Subcutaneous abdominal adipose tissue (tissue), 5 donors: ENCODE measurements at regions not wholly inside any gene's neighbourhood (a gene's known extent, or its start where the extent isn't known, plus 50 kb on each side); places are given as distances from the start of the nearest gene placed in this dataset.
"Not testable (repeated sequence)": the region's sequence is repeated elsewhere in the genome, so short reads cannot be mapped to it uniquely, and the experiment has no call there.

ENCODE experiments used
- H3K27ac ChIP-seq: one replicate; pipeline ENCODE4 v1.7.0; 2013; ENCODE audit warnings: low read depth, mild to moderate bottlenecking, inconsistent platforms, low read length, moderate library complexity
- H3K27me3 ChIP-seq, 5 donors: one replicate each; pipeline ENCODE4 v1.7.0; 2013; ENCODE audit warnings: low read length in 5 of 5, inconsistent platforms in 1 of 5; ENCODE audit not compliant: control insufficient read depth in 5 of 5, insufficient read depth in 4 of 5
- H3K36me3 ChIP-seq, 5 donors: one replicate each; pipeline ENCODE4 v1.7.0; 2013; ENCODE audit warnings: low read length in 5 of 5; ENCODE audit not compliant: control insufficient read depth in 5 of 5, insufficient read depth in 5 of 5
- H3K4me1 ChIP-seq, 5 donors: one replicate each; pipeline ENCODE4 v1.7.0; 2013; ENCODE audit warnings: low read length in 5 of 5, mild to moderate bottlenecking in 3 of 5, moderate library complexity in 1 of 5; ENCODE audit not compliant: control insufficient read depth in 5 of 5, insufficient read depth in 5 of 5
- H3K4me3 ChIP-seq, 5 donors: one replicate each; pipeline ENCODE4 v1.7.0; 2013; ENCODE audit warnings: low read length in 5 of 5, low read depth in 1 of 5
- H3K9ac ChIP-seq, 5 donors: one replicate each; pipeline ENCODE4 v1.7.0; 2013; ENCODE audit warnings: low read length in 5 of 5, mild to moderate bottlenecking in 4 of 5, moderate library complexity in 3 of 5
- H3K9me3 ChIP-seq, 5 donors: one replicate each; pipeline ENCODE4 v1.7.0; 2013; ENCODE audit warnings: low read length in 5 of 5; ENCODE audit not compliant: control insufficient read depth in 5 of 5
- donor health status: healthy.
- donor health status: healthy.
- donor health status: healthy.
- donor health status: healthy.
- donor health status: healthy.

DNA sequence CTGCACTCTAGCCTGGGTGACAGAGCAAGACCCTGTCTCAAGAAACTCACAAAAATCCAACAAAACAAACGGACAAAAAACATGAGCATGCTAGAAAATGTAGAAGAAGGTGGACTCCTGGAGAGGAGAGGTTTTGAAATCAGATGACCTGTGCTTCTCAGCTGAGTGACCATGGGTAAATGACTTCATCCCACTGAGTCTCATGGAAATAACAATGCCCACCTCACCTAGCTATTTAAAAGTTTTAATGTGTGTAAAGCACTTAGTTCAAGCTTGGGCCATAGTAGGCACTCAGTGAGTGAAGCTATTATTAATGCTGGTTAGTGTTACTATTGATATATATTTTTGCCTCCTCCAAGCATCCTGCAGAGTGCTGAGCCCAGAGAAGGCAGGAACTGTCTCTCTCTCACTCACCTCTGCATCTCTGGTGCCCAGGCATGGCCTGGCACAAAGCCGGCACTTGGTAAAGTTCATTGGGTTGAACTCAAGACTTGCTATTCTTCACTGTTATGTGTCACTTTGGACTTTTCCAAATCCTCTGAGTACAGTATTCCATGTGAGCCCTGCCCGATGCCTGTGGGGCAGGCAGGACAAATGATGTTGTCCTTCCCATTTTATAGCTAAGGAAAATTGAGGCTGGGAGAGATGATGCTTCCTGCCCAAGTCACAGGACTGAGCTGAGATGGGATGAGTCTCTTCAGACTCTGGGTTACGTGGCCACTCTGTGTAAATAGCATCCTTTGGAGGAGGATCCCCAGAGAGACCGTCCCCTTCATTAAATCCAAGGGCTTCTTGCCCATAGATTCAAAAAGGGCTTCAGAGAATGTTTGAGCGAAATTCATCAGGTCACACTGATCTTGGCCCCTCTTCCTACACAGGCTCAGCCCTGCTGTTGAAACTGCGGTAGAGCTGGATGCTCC is 81.4 kb upstream of the EMX2 start:
- Histone ChIP-seq H3K27ac (peak overlapping the region; percentile 18), H3K4me1 (peaks cover 0 to 26% (median 16%) of the 10 kb centered on the region in 5 donors), H3K4me3 (no peak overlapping the region), H3K9me3 (peaks cover 0 to 7% (median 7%) of the 10 kb centered on the region in 5 donors), H3K27me3 (peaks cover 5 to 20% (median 9%) of the 10 kb centered on the region in 5 donors), H3K9ac (no peak overlapping the region), H3K36me3 (no peaks in the 10 kb centered on the region)

DNA sequence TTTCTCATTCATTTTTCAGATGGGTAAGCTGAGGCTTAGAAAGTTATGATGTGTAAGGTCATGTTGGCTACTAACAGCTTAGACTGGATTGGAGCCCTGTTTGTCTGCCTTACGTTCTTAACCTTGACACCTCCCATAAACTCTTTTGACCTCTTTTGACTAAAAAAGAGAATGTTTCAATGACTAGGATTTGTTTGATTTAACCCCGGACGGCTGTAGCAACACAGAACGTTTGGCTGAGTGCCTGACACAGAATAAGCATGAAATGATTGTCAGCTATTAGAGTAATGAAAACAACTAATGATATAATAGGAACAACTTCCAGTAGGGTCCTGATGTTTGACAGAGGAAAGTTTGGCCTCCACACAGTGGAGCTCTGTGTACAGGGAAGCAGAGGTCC is 83.3 kb upstream of the PDZD8 start:
- no peak overlapping the region for H3K27ac ChIP-seq
- H3K36me3 ChIP-seq, result no peaks in the 10 kb centered on the region
- H3K9ac ChIP-seq, result no peak overlapping the region
- peak overlapping the region in 1 of 5 donors; percentile 39 for H3K4me3 ChIP-seq
- H3K4me1 ChIP-seq, result peaks cover 0 to 32% (median 16%) of the 10 kb centered on the region in 5 donors
- peaks cover 0 to 7% (median 6%) of the 10 kb centered on the region in 5 donors for H3K9me3 ChIP-seq
- H3K27me3 ChIP-seq, result peaks cover 5 to 20% (median 9%) of the 10 kb centered on the region in 5 donors

DNA sequence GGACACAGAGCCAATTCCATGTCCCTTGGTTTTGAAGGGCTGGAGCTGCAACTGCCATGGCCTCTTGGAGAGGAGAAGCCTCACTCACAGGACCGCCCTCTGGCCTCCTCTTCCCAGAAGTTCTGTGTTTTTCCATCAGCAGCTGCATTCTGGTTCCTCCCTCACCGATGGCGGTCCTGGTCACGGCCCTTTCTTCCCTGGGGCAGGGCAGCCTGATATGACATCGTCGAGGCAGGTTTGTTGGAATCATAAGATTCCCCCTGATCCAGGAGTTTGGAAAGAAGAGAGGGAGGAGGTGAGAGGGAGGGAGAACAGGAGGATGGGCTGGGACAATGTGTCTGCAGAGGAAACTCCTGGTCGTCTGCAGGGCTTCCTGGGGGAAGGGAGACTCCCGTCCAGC is 82.7 kb upstream of the PDZD8 start:
- Histone ChIP-seq H3K27ac (no peak overlapping the region), H3K9ac (no peak overlapping the region), H3K9me3 (peaks cover 0 to 1% (median 0%) of the 10 kb centered on the region in 5 donors), H3K4me3 (peak overlapping the region in 2 of 5 donors; percentile 16 to 39), H3K36me3 (no peaks in the 10 kb centered on the region), H3K4me1 (peaks cover 0 to 32% (median 16%) of the 10 kb centered on the region in 5 donors), H3K27me3 (peaks cover 5 to 20% (median 9%) of the 10 kb centered on the region in 5 donors)

- H3K36me3 ChIP-seq, result no peaks in the 10 kb centered on the region
- peaks cover 6 to 20% (median 9%) of the 10 kb centered on the region in 5 donors for H3K27me3 ChIP-seq
- H3K9ac ChIP-seq, result no peak overlapping the region
- H3K4me3 ChIP-seq, result no peak overlapping the region
- peaks cover 0 to 30% (median 16%) of the 10 kb centered on the region in 5 donors for H3K4me1 ChIP-seq
- H3K27ac ChIP-seq, result no peak overlapping the region
- H3K9me3 ChIP-seq, result no peaks in the 10 kb centered on the region
These were observed 82.0 kb upstream of the PDZD8 start for GRCh38 chr10:117457071-117457810.

DNA sequence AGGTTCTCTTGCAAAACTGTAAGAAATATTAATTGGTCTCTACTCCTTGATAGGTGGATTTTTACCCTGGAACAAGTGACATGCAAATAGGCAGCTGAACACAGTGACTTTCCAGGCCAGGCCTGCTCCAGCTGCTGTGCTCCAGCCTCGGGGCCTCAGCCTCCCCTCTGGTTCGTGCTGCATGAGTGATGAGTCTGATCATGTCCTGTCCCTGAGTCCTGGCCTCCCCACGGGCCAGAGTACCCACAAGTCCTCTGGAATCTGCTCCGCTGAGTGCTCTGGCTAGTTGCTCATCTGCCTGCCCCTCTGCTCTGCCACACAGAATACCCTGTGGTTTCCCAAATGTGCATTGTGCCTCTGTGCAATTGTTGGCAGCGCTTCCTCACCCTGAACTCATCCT is 80.1 kb upstream of the PDZD8 start:
- Histone ChIP-seq H3K27ac (no peak overlapping the region), H3K9ac (no peak overlapping the region), H3K27me3 (peaks cover 6 to 16% (median 8%) of the 10 kb centered on the region in 5 donors), H3K36me3 (no peaks in the 10 kb centered on the region), H3K4me3 (no peak overlapping the region), H3K4me1 (peaks cover 0 to 24% (median 12%) of the 10 kb centered on the region in 5 donors), H3K9me3 (no peaks in the 10 kb centered on the region)

DNA sequence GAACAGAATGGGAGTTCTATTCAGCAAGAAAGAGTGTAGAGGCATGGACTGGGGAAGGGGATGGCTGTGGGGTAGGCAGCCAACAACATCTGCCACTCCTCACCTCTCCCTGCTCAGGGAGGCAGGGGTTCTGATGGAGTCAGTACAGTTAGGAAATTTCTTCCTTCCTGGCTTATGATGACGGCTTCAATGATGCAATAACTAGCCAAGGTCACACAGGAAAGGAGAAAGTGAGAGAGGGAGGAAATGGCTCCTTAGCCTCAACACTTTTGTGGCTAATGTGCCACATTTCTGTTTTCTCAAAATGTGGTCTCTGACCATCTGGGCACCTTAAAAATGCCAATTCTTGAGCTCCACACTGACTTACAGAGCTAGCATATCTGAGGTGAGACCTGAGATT is 79.3 kb upstream of the PDZD8 start:
- Histone ChIP-seq H3K4me1 (peaks cover 0 to 24% (median 12%) of the 10 kb centered on the region in 5 donors), H3K27ac (no peak overlapping the region), H3K4me3 (no peak overlapping the region), H3K9ac (no peak overlapping the region), H3K36me3 (no peaks in the 10 kb centered on the region), H3K27me3 (peaks cover 6 to 16% (median 8%) of the 10 kb centered on the region in 5 donors), H3K9me3 (peaks cover 0 to 4% (median 0%) of the 10 kb centered on the region in 5 donors)

DNA sequence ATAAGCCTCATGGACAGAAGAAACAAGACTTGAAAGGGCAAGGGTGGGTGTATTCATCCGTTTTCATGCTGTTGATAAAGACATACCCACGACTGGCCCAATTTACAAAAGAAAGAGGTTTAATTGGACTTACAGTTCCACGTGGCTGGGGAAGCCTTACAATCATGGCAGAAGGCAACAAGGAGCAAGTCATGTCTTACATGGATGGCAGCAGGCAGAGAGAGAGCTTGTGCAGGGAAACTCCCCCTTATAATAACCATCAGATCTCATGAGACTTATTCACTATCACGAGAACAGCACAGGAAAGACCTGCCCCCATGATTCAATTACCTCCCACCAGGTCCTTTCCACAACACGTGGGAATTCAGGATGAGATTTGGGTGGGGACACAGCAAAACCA is 78.2 kb upstream of the PDZD8 start:
- H3K36me3 ChIP-seq, H3K27ac ChIP-seq, H3K9me3 ChIP-seq, H3K4me3 ChIP-seq, H3K9ac ChIP-seq: not testable (repeated sequence)
- H3K27me3 ChIP-seq, result peaks cover 3 to 13% (median 8%) of the 10 kb centered on the region in 5 donors
- H3K4me1 ChIP-seq, result peaks cover 0 to 24% (median 12%) of the 10 kb centered on the region in 5 donors

DNA sequence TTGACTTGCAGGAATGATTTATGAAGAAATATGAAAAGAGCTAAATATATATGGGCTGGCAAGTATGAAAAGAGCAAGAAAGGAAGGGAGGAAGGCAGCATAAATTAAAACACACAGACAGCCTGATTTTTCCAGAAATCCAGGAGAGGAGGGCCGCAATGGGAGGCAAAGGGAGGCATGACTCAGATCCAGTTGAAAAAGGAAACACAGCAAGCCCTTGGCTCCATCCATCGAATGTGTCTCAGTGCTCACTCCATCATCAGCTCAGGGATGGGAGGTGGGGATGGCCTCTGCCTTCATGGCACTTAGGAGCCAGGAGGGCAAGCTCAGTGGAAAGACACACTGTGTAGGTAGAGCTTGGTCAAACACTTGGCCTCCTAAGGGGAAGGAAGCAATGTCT is 75.7 kb upstream of the PDZD8 start:
- Histone ChIP-seq H3K4me1 (peaks cover 0 to 4% (median 0%) of the 10 kb centered on the region in 5 donors), H3K27ac (no peak overlapping the region), H3K4me3 (no peak overlapping the region), H3K9ac (no peak overlapping the region), H3K9me3 (peaks cover 0 to 5% (median 0%) of the 10 kb centered on the region in 5 donors), H3K36me3 (no peaks in the 10 kb centered on the region), H3K27me3 (peaks cover 3 to 18% (median 6%) of the 10 kb centered on the region in 5 donors)

- Histone ChIP-seq H3K4me3 (no peak overlapping the region), H3K27ac (no peak overlapping the region), H3K9ac (no peak overlapping the region), H3K36me3 (no peaks in the 10 kb centered on the region), H3K4me1 (no peaks in the 10 kb centered on the region), H3K27me3 (peaks cover 3 to 22% (median 6%) of the 10 kb centered on the region in 5 donors), H3K9me3 (peaks cover 0 to 5% (median 0%) of the 10 kb centered on the region in 5 donors)
These were observed 74.4 kb upstream of the PDZD8 start for GRCh38 chr10:117449636-117450035.

DNA sequence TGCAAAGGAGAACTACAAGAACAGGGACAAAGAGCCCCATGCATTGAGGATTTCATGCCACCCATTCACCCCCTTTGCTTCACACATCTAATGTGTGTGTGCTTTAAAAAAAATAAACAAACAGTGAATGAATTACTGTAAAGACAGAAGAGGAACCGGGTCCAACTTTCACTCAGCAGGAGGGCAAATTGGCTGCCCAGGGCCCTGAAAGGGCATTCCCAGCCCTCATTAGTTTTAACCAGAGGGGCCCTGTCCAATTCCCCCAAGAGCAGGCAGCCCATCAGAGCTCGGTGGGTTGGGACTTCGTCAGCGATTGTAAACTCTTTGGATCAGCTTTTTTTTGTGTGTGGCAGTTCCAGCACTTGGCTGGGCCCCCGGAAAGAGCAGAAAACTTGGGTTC is 73.6 kb upstream of the PDZD8 start:
- no peak overlapping the region for H3K9ac ChIP-seq
- no peaks in the 10 kb centered on the region for H3K4me1 ChIP-seq
- peaks cover 0 to 5% (median 0%) of the 10 kb centered on the region in 5 donors for H3K9me3 ChIP-seq
- no peak overlapping the region for H3K27ac ChIP-seq
- H3K36me3 ChIP-seq, result no peaks in the 10 kb centered on the region
- peaks cover 3 to 22% (median 6%) of the 10 kb centered on the region in 5 donors for H3K27me3 ChIP-seq
- no peak overlapping the region for H3K4me3 ChIP-seq
